ENCODE measurements at regions not wholly inside any gene's neighbourhood (a gene's known extent, or its start where the extent isn't known, plus 50 kb on each side); places are given as distances from the start of the nearest gene placed in this dataset.

DNA sequence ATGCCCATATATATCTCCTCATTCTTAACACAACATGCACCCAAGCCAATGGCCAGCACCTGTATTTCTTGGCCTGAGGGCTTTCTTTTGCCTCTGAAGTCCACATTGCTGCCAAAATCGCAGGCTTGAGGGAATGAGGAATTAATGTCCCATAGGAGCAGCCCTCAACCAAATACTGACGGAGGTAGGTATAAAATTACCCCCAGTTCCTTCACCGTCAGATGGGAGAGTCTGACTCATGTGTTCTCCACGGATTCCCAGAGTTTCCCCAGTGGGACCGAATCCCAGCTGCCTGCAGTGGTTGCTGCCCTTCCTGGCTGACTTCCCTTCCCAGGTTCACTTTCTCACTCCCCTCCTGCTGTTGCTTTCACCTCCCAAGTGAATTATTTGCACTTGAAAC is 602.2 kb upstream of the NOX3 start:
- TF ChIP-seq, protein P1, sequence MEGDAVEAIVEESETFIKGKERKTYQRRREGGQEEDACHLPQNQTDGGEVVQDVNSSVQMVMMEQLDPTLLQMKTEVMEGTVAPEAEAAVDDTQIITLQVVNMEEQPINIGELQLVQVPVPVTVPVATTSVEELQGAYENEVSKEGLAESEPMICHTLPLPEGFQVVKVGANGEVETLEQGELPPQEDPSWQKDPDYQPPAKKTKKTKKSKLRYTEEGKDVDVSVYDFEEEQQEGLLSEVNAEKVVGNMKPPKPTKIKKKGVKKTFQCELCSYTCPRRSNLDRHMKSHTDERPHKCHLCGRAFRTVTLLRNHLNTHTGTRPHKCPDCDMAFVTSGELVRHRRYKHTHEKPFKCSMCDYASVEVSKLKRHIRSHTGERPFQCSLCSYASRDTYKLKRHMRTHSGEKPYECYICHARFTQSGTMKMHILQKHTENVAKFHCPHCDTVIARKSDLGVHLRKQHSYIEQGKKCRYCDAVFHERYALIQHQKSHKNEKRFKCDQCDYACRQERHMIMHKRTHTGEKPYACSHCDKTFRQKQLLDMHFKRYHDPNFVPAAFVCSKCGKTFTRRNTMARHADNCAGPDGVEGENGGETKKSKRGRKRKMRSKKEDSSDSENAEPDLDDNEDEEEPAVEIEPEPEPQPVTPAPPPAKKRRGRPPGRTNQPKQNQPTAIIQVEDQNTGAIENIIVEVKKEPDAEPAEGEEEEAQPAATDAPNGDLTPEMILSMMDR (IDR thresholded peaks at IDR 0.05), result no peak
- TF ChIP-seq EZH2 (IDR thresholded peaks at IDR 0.05), result no peak
- TF ChIP-seq EZH2phosphoT487 (IDR thresholded peaks at IDR 0.05), result no peak

Data from neural progenitor cell (in vitro differentiated cells).